ENCODE measurements at regions not wholly inside any gene's neighbourhood (a gene's known extent, or its start where the extent isn't known, plus 50 kb on each side); places are given as distances from the start of the nearest gene placed in this dataset.

DNA sequence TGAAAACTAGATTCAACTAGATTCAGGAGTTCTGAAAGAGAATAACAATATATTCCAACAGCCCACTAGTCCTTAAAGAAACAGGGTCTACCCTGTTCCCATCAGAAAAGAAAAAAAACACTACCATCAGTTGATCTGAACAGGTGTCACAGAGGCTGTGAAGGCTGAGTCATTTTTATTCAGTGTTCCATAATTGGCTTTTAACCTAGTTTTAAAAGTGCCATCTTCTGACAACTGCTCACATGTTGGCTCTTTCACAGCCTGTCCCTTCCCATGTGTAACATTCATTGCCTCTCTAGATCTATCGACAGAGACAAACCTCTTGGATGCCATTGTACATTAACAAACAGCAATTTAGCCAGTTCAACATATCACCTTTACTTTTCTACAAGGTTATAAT is 243.7 kb downstream of the TBX15 start:
- TF ChIP-seq, protein P1, sequence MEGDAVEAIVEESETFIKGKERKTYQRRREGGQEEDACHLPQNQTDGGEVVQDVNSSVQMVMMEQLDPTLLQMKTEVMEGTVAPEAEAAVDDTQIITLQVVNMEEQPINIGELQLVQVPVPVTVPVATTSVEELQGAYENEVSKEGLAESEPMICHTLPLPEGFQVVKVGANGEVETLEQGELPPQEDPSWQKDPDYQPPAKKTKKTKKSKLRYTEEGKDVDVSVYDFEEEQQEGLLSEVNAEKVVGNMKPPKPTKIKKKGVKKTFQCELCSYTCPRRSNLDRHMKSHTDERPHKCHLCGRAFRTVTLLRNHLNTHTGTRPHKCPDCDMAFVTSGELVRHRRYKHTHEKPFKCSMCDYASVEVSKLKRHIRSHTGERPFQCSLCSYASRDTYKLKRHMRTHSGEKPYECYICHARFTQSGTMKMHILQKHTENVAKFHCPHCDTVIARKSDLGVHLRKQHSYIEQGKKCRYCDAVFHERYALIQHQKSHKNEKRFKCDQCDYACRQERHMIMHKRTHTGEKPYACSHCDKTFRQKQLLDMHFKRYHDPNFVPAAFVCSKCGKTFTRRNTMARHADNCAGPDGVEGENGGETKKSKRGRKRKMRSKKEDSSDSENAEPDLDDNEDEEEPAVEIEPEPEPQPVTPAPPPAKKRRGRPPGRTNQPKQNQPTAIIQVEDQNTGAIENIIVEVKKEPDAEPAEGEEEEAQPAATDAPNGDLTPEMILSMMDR (IDR thresholded peaks at IDR 0.05; ENCODE audit: low read length) = no peak
- no peak for TF ChIP-seq EZH2 (IDR thresholded peaks at IDR 0.05; ENCODE audit: borderline replicate concordance, low read length)
